HL-60 (cell line): ENCODE measurements at regions not wholly inside any gene's neighbourhood (a gene's known extent, or its start where the extent isn't known, plus 50 kb on each side); places are given as distances from the start of the nearest gene placed in this dataset.

Experiments used
- GABPA ChIP-seq: IDR thresholded peaks from 2 replicates; pipeline ENCODE4 v1.6.1; 2012; ENCODE audit warnings: low read depth
- POLR2AphosphoS5 ChIP-seq: IDR thresholded peaks from 2 replicates; pipeline ENCODE4 v1.6.1; 2012; ENCODE audit warnings: low read depth
- TF ChIP-seq, protein P1 (sequence below): IDR thresholded peaks from one replicate; pipeline ENCODE4 v1.5.1; 2011; ENCODE audit warnings: low read length, control low read depth, inconsistent platforms; ENCODE audit not compliant: insufficient read depth

DNA sequence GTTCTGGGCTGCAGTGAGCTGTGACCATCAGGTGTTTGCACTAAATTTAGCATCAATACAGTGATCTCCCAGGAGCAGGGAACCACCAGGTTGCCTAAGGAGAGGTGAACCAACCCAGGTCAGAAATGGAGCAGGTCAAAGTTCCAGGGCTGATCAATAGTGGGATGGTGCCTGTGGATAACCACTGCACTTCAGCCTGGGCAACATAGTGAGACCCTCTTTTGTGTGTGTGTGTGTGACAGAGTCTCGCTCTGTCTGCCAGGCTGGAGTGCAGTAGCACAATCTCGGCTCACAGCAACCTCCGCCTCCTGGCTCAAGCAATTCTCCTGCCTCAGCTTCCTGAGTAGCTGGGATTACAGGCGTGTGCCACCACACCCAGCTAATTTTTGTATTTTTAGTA is 163.7 kb upstream of the SERTAD2 start:
- TF ChIP-seq POLR2AphosphoS5 = no peak
- TF ChIP-seq, protein P1, sequence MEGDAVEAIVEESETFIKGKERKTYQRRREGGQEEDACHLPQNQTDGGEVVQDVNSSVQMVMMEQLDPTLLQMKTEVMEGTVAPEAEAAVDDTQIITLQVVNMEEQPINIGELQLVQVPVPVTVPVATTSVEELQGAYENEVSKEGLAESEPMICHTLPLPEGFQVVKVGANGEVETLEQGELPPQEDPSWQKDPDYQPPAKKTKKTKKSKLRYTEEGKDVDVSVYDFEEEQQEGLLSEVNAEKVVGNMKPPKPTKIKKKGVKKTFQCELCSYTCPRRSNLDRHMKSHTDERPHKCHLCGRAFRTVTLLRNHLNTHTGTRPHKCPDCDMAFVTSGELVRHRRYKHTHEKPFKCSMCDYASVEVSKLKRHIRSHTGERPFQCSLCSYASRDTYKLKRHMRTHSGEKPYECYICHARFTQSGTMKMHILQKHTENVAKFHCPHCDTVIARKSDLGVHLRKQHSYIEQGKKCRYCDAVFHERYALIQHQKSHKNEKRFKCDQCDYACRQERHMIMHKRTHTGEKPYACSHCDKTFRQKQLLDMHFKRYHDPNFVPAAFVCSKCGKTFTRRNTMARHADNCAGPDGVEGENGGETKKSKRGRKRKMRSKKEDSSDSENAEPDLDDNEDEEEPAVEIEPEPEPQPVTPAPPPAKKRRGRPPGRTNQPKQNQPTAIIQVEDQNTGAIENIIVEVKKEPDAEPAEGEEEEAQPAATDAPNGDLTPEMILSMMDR = no peak
- no peak for TF ChIP-seq GABPA
